Trophoblast cell (in vitro differentiated cells and primary cell): ENCODE measurements at regions not wholly inside any gene's neighbourhood (a gene's known extent, or its start where the extent isn't known, plus 50 kb on each side); places are given as distances from the start of the nearest gene placed in this dataset.
"Not testable (repeated sequence)": the region's sequence is repeated elsewhere in the genome, so short reads cannot be mapped to it uniquely, and the experiment has no call there.

Experiments used
- DNase-seq, 2 donors: peaks; one replicate each; pipeline ENCODE4 v3.0.0-alpha.2; 2016
- H2AFZ ChIP-seq: 2 replicates; pipeline ENCODE4 v1.6.1; 2013; ENCODE audit warnings: low read length, moderate library complexity, mild to moderate bottlenecking; ENCODE audit not compliant: insufficient read depth, poor library complexity
- H2AK5ac ChIP-seq: 2 replicates; pipeline ENCODE4 v1.6.1; 2013; ENCODE audit warnings: mild to moderate bottlenecking, low read length
- H2BK120ac ChIP-seq: 2 replicates; pipeline ENCODE4 v1.6.1; 2013; ENCODE audit warnings: low read length, mild to moderate bottlenecking, moderate library complexity; ENCODE audit not compliant: insufficient read depth, poor library complexity
- H2BK12ac ChIP-seq: 2 replicates; pipeline ENCODE4 v1.6.1; 2013; ENCODE audit warnings: mild to moderate bottlenecking, low read length, moderate library complexity
- H2BK5ac ChIP-seq: 2 replicates; pipeline ENCODE4 v1.6.1; 2013; ENCODE audit warnings: low read length, low read depth, moderate library complexity, mild to moderate bottlenecking; ENCODE audit not compliant: poor library complexity
- H3K14ac ChIP-seq: 2 replicates; pipeline ENCODE4 v1.6.1; 2013; ENCODE audit warnings: mild to moderate bottlenecking, low read length
- H3K18ac ChIP-seq: 2 replicates; pipeline ENCODE4 v1.6.1; 2013; ENCODE audit warnings: mild to moderate bottlenecking, low read length
- H3K23ac ChIP-seq: 2 replicates; pipeline ENCODE4 v1.6.1; 2013; ENCODE audit warnings: low read length
- H3K27ac ChIP-seq: 2 replicates; pipeline ENCODE4 v1.5.1; 2013; ENCODE audit warnings: low read depth, mild to moderate bottlenecking, inconsistent platforms, low read length, moderate library complexity
- H3K27me3 ChIP-seq: 2 replicates; pipeline ENCODE4 v1.6.1; 2013; ENCODE audit warnings: inconsistent platforms, mild to moderate bottlenecking, low read length, moderate library complexity; ENCODE audit not compliant: insufficient read depth
- H3K36me3 ChIP-seq, 2 experiments: 1 replicate in 1 of 2; 2 replicates in 1 of 2; pipeline ENCODE4 v1.6.1; 2013; ENCODE audit warnings: low read length in 2 of 2, mild to moderate bottlenecking in 2 of 2, moderate library complexity in 1 of 2; ENCODE audit not compliant: insufficient read depth in 2 of 2, control insufficient read depth in 1 of 2
- H3K4ac ChIP-seq: 2 replicates; pipeline ENCODE4 v1.6.1; 2013; ENCODE audit warnings: low read depth, mild to moderate bottlenecking, low read length, moderate library complexity
- H3K4me1 ChIP-seq, 2 experiments: 1 replicate in 1 of 2; 2 replicates in 1 of 2; pipeline ENCODE4 v1.6.1; 2013; ENCODE audit warnings: low read length in 2 of 2, mild to moderate bottlenecking in 2 of 2, moderate library complexity in 1 of 2; ENCODE audit not compliant: insufficient read depth in 2 of 2, control insufficient read depth in 1 of 2
- H3K4me2 ChIP-seq: 2 replicates; pipeline ENCODE4 v1.6.1; 2013; ENCODE audit warnings: inconsistent platforms, mild to moderate bottlenecking, low read length, moderate library complexity
- H3K4me3 ChIP-seq: 2 replicates; pipeline ENCODE4 v1.5.1; 2013; ENCODE audit warnings: mild to moderate bottlenecking, low read depth, low read length, inconsistent platforms
- H3K79me1 ChIP-seq: one replicate; pipeline ENCODE4 v1.6.1; 2013; ENCODE audit warnings: low read length
- H3K79me2 ChIP-seq: 2 replicates; pipeline ENCODE4 v1.6.1; 2013; ENCODE audit warnings: low read length, mild to moderate bottlenecking; ENCODE audit not compliant: control insufficient read depth, insufficient read depth, poor library complexity
- H3K9ac ChIP-seq: 2 replicates; pipeline ENCODE4 v1.6.1; 2013; ENCODE audit warnings: mild to moderate bottlenecking, low read length
- H3K9me3 ChIP-seq: 2 replicates; pipeline ENCODE4 v1.6.1; 2013; ENCODE audit warnings: low read depth, mild to moderate bottlenecking, control low read depth, inconsistent platforms, low read length; ENCODE audit not compliant: insufficient read depth
- H4K12ac ChIP-seq: 2 replicates; pipeline ENCODE4 v1.6.1; 2013; ENCODE audit warnings: low read depth, mild to moderate bottlenecking, low read length, moderate library complexity
- H4K8ac ChIP-seq: 2 replicates; pipeline ENCODE4 v1.6.1; 2013; ENCODE audit warnings: low read depth, mild to moderate bottlenecking, low read length, moderate library complexity
- H4K91ac ChIP-seq: one replicate; pipeline ENCODE4 v1.6.1; 2013; ENCODE audit warnings: low read depth, mild to moderate bottlenecking, low read length, moderate library complexity
- WGBS: extraction: QIAGEN DNeasy Blood & Tissue Kit; methylation state at CpG from one replicate; pipeline ENCODE4 v1.1.7; 2013; ENCODE audit warnings: missing lambda C conversion rate; ENCODE audit not compliant: insufficient read length, insufficient coverage; ENCODE audit errors: extremely low coverage; 5-methylcytosine and 5-hydroxymethylcytosine counted together

GRCh38 chr15:72845981-72846383 lies 62.4 kb upstream of the ADPGK start:
- H3K9ac ChIP-seq, result no peak overlapping the region
- H3K4me2 ChIP-seq, result no peak overlapping the region
- no peaks in the 10 kb centered on the region for H3K79me2 ChIP-seq
- no peak overlapping the region for H3K23ac ChIP-seq
- H3K9me3 ChIP-seq, result no peaks in the 10 kb centered on the region
- peak in 1 of 2 donors; percentile 66 for DNase-seq
- no peak overlapping the region for H2AK5ac ChIP-seq
- no peak overlapping the region for H3K4ac ChIP-seq
- no peaks in the 10 kb centered on the region for H3K79me1 ChIP-seq
- H4K91ac ChIP-seq, result no peak overlapping the region
- no peak overlapping the region for H3K14ac ChIP-seq
- no peaks in the 10 kb centered on the region for H3K27me3 ChIP-seq
- H3K36me3 ChIP-seq, result no peaks in the 10 kb centered on the region
- H4K8ac ChIP-seq, result no peak overlapping the region
- no peak overlapping the region for H4K12ac ChIP-seq
- H2AFZ ChIP-seq, result no peak overlapping the region
- no peak overlapping the region for H3K4me3 ChIP-seq
- H2BK120ac ChIP-seq, result no peak overlapping the region
- no peak overlapping the region for H2BK5ac ChIP-seq
- no peak overlapping the region for H3K27ac ChIP-seq
- H3K18ac ChIP-seq, result no peak overlapping the region
- no peaks in the 10 kb centered on the region for H3K4me1 ChIP-seq
- no peak overlapping the region for H2BK12ac ChIP-seq

- no peaks in the 10 kb centered on the region for H3K27me3 ChIP-seq
- no peak overlapping the region for H3K23ac ChIP-seq
- H2AFZ ChIP-seq, result no peak overlapping the region
- no peaks in the 10 kb centered on the region for H3K36me3 ChIP-seq
- H4K91ac ChIP-seq, result no peak overlapping the region
- H3K18ac ChIP-seq, result no peak overlapping the region
- H2AK5ac ChIP-seq, result no peak overlapping the region
- H3K79me1 ChIP-seq, result no peaks in the 10 kb centered on the region
- H3K4me2 ChIP-seq, result no peak overlapping the region
- H3K4ac ChIP-seq, result no peak overlapping the region
- no peak overlapping the region for H2BK120ac ChIP-seq
- H4K12ac ChIP-seq, result no peak overlapping the region
- H3K79me2 ChIP-seq, result no peaks in the 10 kb centered on the region
- H3K4me1 ChIP-seq, result no peaks in the 10 kb centered on the region
- WGBS, result no CpG with 5 or more reads among the region's 1 CpG
- H3K9ac ChIP-seq, result no peak overlapping the region
- DNase-seq, result no peak
- no peak overlapping the region for H3K27ac ChIP-seq
- H2BK12ac ChIP-seq, result no peak overlapping the region
- H2BK5ac ChIP-seq, result no peak overlapping the region
- H3K9me3 ChIP-seq, result no peaks in the 10 kb centered on the region
- H3K14ac ChIP-seq, result no peak overlapping the region
- H4K8ac ChIP-seq, result no peak overlapping the region
- H3K4me3 ChIP-seq, result no peak overlapping the region
Measured at GRCh38 chr15:72844067-72844466, 60.5 kb upstream of the ADPGK start.

DNA sequence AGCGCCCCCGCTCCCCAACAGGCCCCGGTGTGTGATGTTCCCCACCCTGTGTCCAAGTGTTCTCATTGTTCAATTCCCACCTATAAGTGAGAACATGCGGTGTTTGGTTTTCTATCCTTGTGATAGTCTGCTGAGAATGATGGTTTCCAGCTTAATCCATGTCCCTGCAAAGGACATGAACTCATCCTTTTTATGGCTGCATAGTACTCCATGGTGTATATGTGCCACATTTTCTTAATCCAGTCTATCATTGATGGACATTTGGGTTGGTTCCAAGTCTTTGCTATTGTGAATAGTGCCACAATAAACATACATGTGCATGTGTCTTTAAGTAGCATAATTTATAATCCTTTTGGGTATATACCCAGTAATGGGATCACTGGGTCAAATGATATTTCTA lies 59.8 kb upstream of the ADPGK start:
- not testable (repeated sequence) for H3K9ac ChIP-seq, H3K79me1 ChIP-seq, H3K23ac ChIP-seq, H2BK5ac ChIP-seq, H3K14ac ChIP-seq, H4K12ac ChIP-seq, H3K4me3 ChIP-seq, H2AK5ac ChIP-seq, H3K4ac ChIP-seq, H3K4me1 ChIP-seq, H3K18ac ChIP-seq, H3K9me3 ChIP-seq, DNase-seq, H2BK12ac ChIP-seq, H4K8ac ChIP-seq, H3K27ac ChIP-seq, H2BK120ac ChIP-seq, H3K4me2 ChIP-seq, H3K79me2 ChIP-seq, H3K27me3 ChIP-seq, H3K36me3 ChIP-seq, H4K91ac ChIP-seq, H2AFZ ChIP-seq
- WGBS, result no CpG with 5 or more reads among the region's 4 CpGs

GRCh38 chr15:72840114-72840513 lies 56.6 kb upstream of the ADPGK start:
- H3K9me3 ChIP-seq, result no peaks in the 10 kb centered on the region
- no peaks in the 10 kb centered on the region for H3K4me1 ChIP-seq
- no peak overlapping the region for H3K9ac ChIP-seq
- DNase-seq, result no peak
- no peak overlapping the region for H3K14ac ChIP-seq
- no peaks in the 10 kb centered on the region for H3K36me3 ChIP-seq
- H4K8ac ChIP-seq, result no peak overlapping the region
- H3K79me2 ChIP-seq, result no peaks in the 10 kb centered on the region
- H3K4me3 ChIP-seq, result no peak overlapping the region
- no peak overlapping the region for H2BK5ac ChIP-seq
- no peaks in the 10 kb centered on the region for H3K27me3 ChIP-seq
- no peak overlapping the region for H3K4me2 ChIP-seq
- no peak overlapping the region for H4K91ac ChIP-seq
- no peak overlapping the region for H3K27ac ChIP-seq
- no peak overlapping the region for H2AK5ac ChIP-seq
- no peak overlapping the region for H2BK120ac ChIP-seq
- no peak overlapping the region for H3K4ac ChIP-seq
- WGBS, result no CpG with 5 or more reads among the region's 7 CpGs
- no peaks in the 10 kb centered on the region for H3K79me1 ChIP-seq
- H4K12ac ChIP-seq, result no peak overlapping the region
- no peak overlapping the region for H2AFZ ChIP-seq
- H3K18ac ChIP-seq, result no peak overlapping the region
- H2BK12ac ChIP-seq, result no peak overlapping the region
- H3K23ac ChIP-seq, result no peak overlapping the region
